ENCODE measurements at regions not wholly inside any gene's neighbourhood (a gene's known extent, or its start where the extent isn't known, plus 50 kb on each side); places are given as distances from the start of the nearest gene placed in this dataset.
"Not testable (repeated sequence)": the region's sequence is repeated elsewhere in the genome, so short reads cannot be mapped to it uniquely, and the experiment has no call there.

DNA sequence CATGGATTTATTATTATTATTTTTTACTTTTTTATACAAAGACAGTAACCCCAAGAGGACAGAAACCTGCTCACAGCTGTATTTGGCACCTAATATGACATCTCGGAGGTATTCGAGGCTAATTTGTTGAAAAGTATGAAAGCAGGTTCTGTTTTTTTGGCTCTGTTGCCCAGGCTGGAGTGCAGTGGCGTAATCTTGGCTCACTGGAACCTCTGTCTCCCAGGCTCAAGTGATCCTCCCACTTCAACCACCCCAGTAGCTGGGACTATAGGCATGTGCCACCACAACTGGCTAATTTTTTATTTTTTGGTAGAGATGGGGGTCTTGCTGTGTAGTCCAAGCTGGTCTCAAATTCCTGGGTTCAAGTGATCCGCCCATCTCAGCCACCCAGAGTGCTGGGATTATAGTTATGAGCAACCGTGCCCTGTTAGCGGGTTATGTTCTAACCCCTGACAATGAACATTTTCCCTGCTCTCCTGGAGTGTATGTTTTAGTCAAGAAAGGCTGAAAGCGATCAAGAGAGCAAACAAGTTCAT, 53.7 kb upstream of the ZNF217 start:
- Mint-ChIP-seq H3K27ac (ENCODE audit: unreplicated experiment) (no peak overlapping the region), H3K27me3 (ENCODE audit: low read depth) (no peaks in the 10 kb centered on the region), H3K36me3 (ENCODE audit: low read depth) (no peaks in the 10 kb centered on the region), H3K4me1 (ENCODE audit: low read depth) (peaks cover 17% of the 10 kb centered on the region), H3K4me3 (ENCODE audit: unreplicated experiment) (no peak overlapping the region), H3K9me3 (ENCODE audit: low read depth) (no peaks in the 10 kb centered on the region)
- TF ChIP-seq, protein P1, sequence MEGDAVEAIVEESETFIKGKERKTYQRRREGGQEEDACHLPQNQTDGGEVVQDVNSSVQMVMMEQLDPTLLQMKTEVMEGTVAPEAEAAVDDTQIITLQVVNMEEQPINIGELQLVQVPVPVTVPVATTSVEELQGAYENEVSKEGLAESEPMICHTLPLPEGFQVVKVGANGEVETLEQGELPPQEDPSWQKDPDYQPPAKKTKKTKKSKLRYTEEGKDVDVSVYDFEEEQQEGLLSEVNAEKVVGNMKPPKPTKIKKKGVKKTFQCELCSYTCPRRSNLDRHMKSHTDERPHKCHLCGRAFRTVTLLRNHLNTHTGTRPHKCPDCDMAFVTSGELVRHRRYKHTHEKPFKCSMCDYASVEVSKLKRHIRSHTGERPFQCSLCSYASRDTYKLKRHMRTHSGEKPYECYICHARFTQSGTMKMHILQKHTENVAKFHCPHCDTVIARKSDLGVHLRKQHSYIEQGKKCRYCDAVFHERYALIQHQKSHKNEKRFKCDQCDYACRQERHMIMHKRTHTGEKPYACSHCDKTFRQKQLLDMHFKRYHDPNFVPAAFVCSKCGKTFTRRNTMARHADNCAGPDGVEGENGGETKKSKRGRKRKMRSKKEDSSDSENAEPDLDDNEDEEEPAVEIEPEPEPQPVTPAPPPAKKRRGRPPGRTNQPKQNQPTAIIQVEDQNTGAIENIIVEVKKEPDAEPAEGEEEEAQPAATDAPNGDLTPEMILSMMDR (IDR thresholded peaks at IDR 0.05): no peak
- no peak for DNase-seq (ENCODE audit: low spot score)

DNA sequence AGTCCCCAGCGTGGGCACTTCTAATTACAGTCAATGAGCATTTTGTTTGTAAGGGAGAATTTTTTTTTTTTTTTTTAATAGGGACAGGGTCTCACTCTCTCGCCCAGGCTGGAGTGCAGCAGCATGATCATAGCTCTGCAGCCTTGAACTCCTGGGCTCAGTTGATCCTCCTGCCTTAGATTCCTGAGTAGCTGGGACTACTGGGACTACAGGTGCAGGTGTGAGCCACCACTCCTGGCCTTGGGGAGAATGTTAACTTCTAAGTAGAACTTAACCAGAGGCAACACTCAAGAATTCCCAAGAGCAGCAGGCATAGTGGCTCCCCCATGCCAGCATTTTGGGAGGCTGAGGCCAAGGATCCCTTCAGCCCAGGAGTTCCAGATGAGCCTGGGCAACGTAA, 52.9 kb upstream of the ZNF217 start:
- no peaks in the 10 kb centered on the region for H3K27me3 Mint-ChIP-seq (ENCODE audit: low read depth)
- H3K36me3 Mint-ChIP-seq (ENCODE audit: low read depth): no peaks in the 10 kb centered on the region
- TF ChIP-seq, protein P1 (IDR thresholded peaks at IDR 0.05): no peak
- DNase-seq (ENCODE audit: low spot score): no peak
- H3K4me1 Mint-ChIP-seq (ENCODE audit: low read depth): peaks cover 17% of the 10 kb centered on the region
- no peak overlapping the region for H3K4me3 Mint-ChIP-seq (ENCODE audit: unreplicated experiment)
- H3K27ac Mint-ChIP-seq (ENCODE audit: unreplicated experiment): no peak overlapping the region
- H3K9me3 Mint-ChIP-seq (ENCODE audit: low read depth): no peaks in the 10 kb centered on the region

DNA sequence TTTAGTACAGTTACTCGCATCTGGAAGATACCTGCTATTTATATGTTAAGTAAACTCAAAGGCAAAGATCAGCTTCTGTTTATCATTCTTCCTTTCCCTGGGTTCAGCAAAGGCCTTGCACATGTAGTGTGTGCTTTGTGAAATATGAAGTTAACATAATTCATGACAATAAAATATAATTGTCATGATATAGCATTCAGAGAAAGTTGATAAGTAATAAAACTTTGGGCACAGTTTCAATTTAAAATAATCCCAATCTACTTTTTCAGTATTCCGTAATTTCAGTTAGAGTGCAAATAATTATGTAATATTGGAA, 51.9 kb upstream of the ZNF217 start:
- no peaks in the 10 kb centered on the region for H3K27me3 Mint-ChIP-seq (ENCODE audit: low read depth)
- DNase-seq (ENCODE audit: low spot score): no peak
- TF ChIP-seq, protein P1 (IDR thresholded peaks at IDR 0.05): no peak
- no peak overlapping the region for H3K27ac Mint-ChIP-seq (ENCODE audit: unreplicated experiment)
- no peak overlapping the region for H3K4me3 Mint-ChIP-seq (ENCODE audit: unreplicated experiment)
- no peaks in the 10 kb centered on the region for H3K9me3 Mint-ChIP-seq (ENCODE audit: low read depth)
- peaks cover 17% of the 10 kb centered on the region for H3K4me1 Mint-ChIP-seq (ENCODE audit: low read depth)
- no peaks in the 10 kb centered on the region for H3K36me3 Mint-ChIP-seq (ENCODE audit: low read depth)

DNA sequence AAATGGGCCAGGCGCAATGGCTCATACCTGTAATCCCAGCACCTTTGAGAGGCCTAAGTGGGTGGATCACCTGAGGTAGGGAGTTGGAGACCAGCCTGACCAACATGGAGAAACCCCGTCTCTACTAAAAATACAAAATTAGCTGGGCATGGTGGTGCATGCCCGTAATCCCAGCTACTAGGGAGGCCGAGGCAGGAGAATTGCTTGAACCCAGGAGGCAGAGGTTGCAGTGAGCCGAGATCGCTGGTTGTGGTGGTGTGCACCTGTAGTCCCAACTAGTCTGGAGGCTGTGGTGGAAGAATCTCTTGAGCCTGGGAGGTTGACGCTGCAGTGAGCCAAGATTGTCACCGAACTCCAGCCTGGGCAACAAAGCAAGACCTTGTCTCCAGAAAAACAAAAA, 50.5 kb upstream of the ZNF217 start:
- not testable (repeated sequence) for H3K36me3 Mint-ChIP-seq (ENCODE audit: low read depth); H3K9me3 Mint-ChIP-seq (ENCODE audit: low read depth); DNase-seq (ENCODE audit: low spot score); H3K27ac Mint-ChIP-seq (ENCODE audit: unreplicated experiment); H3K4me3 Mint-ChIP-seq (ENCODE audit: unreplicated experiment); H3K27me3 Mint-ChIP-seq (ENCODE audit: low read depth)
- peaks cover 17% of the 10 kb centered on the region for H3K4me1 Mint-ChIP-seq (ENCODE audit: low read depth)
